Immature natural killer cell (primary cell): ENCODE measurements at regions not wholly inside any gene's neighbourhood (a gene's known extent, or its start where the extent isn't known, plus 50 kb on each side); places are given as distances from the start of the nearest gene placed in this dataset.

Source experiments
- DNase-seq, 3 donors: peaks; one replicate each; pipeline ENCODE4 v3.0.0; 2022; ENCODE audit warnings: mixed read lengths in 1 of 3
- H3K27ac Mint-ChIP-seq, 6 donors: one replicate each; pipeline ENCODE4 v1.8.0; 2020; ENCODE audit warnings: mixed read lengths in 6 of 6, mild to moderate bottlenecking in 5 of 6, inconsistent platforms in 4 of 6, moderate library complexity in 3 of 6
- H3K27me3 Mint-ChIP-seq, 3 donors: one replicate each; pipeline ENCODE4 v1.8.0; 2020 to 2021; ENCODE audit warnings: low read depth in 3 of 3, mild to moderate bottlenecking in 3 of 3, mixed read lengths in 3 of 3, moderate library complexity in 3 of 3, inconsistent platforms in 1 of 3
- H3K36me3 Mint-ChIP-seq, 3 donors: one replicate each; pipeline ENCODE4 v1.8.0; 2020; ENCODE audit warnings: mixed read lengths in 3 of 3, inconsistent platforms in 2 of 3, mild to moderate bottlenecking in 2 of 3
- H3K4me1 Mint-ChIP-seq, 2 donors: one replicate each; pipeline ENCODE4 v1.8.0; 2020; ENCODE audit warnings: inconsistent platforms in 2 of 2, mild to moderate bottlenecking in 2 of 2, mixed read lengths in 2 of 2, moderate library complexity in 1 of 2
- H3K4me3 Mint-ChIP-seq, 5 donors: one replicate each; pipeline ENCODE4 v1.8.0; 2020; ENCODE audit warnings: mild to moderate bottlenecking in 5 of 5, mixed read lengths in 5 of 5, inconsistent platforms in 3 of 5, moderate library complexity in 3 of 5
- H3K9me3 Mint-ChIP-seq, 6 donors: one replicate each; pipeline ENCODE4 v1.8.0; 2020; ENCODE audit warnings: mild to moderate bottlenecking in 6 of 6, mixed read lengths in 6 of 6, inconsistent platforms in 4 of 6, moderate library complexity in 3 of 6

- Mint-ChIP-seq H3K9me3 (peaks cover 8 to 55% (median 32%) of the 10 kb centered on the region in 6 donors), H3K27ac (no peak overlapping the region)
Measured at GRCh38 chr5:30000231-30000630, 1193.3 kb upstream of the CDH6 start.

DNA sequence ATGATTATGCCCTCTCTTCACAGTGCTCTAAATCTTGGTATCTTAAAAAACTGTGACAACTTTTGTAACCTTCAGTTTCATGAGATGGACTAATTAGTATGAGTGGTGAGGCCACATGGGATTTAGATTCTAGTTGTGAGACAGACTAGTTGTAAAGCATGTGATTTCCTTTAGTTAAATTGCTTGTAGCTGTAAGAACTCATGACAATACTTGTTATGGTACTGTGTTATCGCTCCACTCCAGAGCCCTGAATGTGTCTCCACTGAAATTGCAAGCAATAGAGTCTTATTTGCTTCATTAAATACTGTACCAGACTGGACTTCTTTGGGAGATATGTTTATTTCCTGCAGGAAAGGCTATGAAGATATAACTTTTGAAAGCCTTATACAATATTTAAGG, 1198.3 kb upstream of the CDH6 start:
- Mint-ChIP-seq H3K27me3 (peaks cover 0 to 2% (median 0%) of the 10 kb centered on the region in 3 donors), H3K4me3 (no peak overlapping the region), H3K27ac (no peak overlapping the region), H3K36me3 (peaks cover 0 to 3% (median 0%) of the 10 kb centered on the region in 3 donors), H3K4me1 (no peaks in the 10 kb centered on the region), H3K9me3 (peaks cover 6 to 59% (median 28%) of the 10 kb centered on the region in 6 donors)
- DNase-seq = no peak

More at GRCh38 chr5:30000231-30000630, 1193.3 kb upstream of the CDH6 start:
- no peak overlapping the region for H3K4me3 Mint-ChIP-seq
- DNase-seq = no peak
- H3K36me3 Mint-ChIP-seq = peaks cover 0 to 5% (median 0%) of the 10 kb centered on the region in 3 donors
- no peaks in the 10 kb centered on the region for H3K4me1 Mint-ChIP-seq
- H3K27me3 Mint-ChIP-seq = no peaks in the 10 kb centered on the region

DNA sequence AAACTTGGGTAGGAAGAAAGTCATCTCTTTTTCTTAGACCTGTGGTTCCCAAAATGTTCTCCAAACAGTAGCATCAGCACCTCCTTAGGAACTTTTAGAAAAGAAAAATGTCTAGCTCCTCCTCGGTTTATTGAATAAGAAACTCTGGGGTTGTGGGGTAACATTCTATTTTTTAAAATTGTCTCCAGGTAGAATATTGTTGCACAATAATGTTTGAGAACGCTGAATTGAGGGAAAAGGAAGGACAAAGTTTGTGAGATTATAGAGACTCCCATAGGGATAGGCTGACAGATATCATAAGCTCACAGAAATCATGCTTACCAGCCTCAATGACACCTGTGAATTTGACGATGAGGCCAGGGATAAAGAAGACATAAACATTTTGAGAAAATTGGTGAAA, 1199.0 kb upstream of the CDH6 start:
- Mint-ChIP-seq H3K36me3 (no peaks in the 10 kb centered on the region), H3K4me1 (no peaks in the 10 kb centered on the region), H3K4me3 (no peak overlapping the region), H3K27ac (no peak overlapping the region), H3K27me3 (peaks cover 0 to 2% (median 0%) of the 10 kb centered on the region in 3 donors), H3K9me3 (peaks cover 4 to 60% (median 31%) of the 10 kb centered on the region in 6 donors)
- no peak for DNase-seq

DNA sequence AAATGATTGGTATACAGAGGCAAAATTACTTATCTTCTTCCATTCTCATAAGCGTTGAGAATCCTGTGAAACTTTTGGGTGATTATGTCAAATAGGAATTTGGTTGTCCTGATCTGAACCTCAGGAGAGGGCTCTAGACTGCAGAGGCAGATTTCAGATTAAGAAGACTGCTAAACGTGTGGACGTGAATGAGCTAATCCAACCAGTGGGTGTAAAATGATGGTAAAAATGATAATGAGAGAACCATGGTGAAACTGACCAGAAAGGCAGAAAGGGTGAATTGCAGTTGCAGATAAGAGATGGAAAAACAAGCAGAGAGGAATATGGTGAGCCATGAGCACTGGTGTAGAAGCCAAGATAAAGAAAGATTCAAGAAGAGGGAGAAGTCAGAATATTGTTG, 1200.2 kb upstream of the CDH6 start:
- H3K4me1 Mint-ChIP-seq = no peaks in the 10 kb centered on the region
- no peaks in the 10 kb centered on the region for H3K36me3 Mint-ChIP-seq

GRCh38 chr5:29992248-29992647, 1201.2 kb upstream of the CDH6 start:
- peaks cover 9 to 60% (median 31%) of the 10 kb centered on the region in 6 donors for H3K9me3 Mint-ChIP-seq
- peaks cover 0 to 2% (median 0%) of the 10 kb centered on the region in 3 donors for H3K27me3 Mint-ChIP-seq
- DNase-seq = no peak
- no peak overlapping the region for H3K4me3 Mint-ChIP-seq
- no peaks in the 10 kb centered on the region for H3K4me1 Mint-ChIP-seq
- no peaks in the 10 kb centered on the region for H3K36me3 Mint-ChIP-seq
- no peak overlapping the region for H3K27ac Mint-ChIP-seq

More for the DNA sequence above, 1200.2 kb upstream of the CDH6 start:
- Mint-ChIP-seq H3K4me3 (no peak overlapping the region), H3K27ac (no peak overlapping the region), H3K27me3 (peaks cover 0 to 2% (median 0%) of the 10 kb centered on the region in 3 donors), H3K9me3 (peaks cover 6 to 56% (median 29%) of the 10 kb centered on the region in 6 donors)
- DNase-seq = no peak

DNA sequence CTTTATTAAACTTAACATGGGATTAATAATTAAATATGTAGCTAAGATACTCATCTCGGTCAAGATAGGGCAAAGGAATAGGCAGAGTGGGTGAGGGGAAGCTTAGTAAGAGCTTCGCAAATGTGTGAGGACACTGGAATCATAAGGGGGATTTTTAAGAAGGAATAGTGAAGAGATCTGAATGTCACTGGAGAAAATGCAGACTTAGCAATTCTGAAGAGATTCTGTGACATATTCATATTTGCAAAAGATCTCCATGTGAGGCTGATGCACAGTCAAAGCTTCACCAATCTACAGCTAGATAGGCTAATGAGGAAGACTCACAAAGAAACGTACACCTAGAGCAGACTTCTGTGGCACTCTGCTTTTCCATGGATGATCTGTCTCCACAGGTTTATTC, 1202.8 kb upstream of the CDH6 start:
- Mint-ChIP-seq H3K4me1 (no peaks in the 10 kb centered on the region), H3K9me3 (peaks cover 11 to 60% (median 29%) of the 10 kb centered on the region in 6 donors), H3K36me3 (no peaks in the 10 kb centered on the region), H3K4me3 (no peak overlapping the region), H3K27me3 (peaks cover 0 to 2% (median 0%) of the 10 kb centered on the region in 3 donors), H3K27ac (no peak overlapping the region)
- DNase-seq = no peak

GRCh38 chr5:29984156-29984540, 1209.3 kb upstream of the CDH6 start:
- DNase-seq = no peak
- Mint-ChIP-seq H3K4me1 (no peaks in the 10 kb centered on the region), H3K27me3 (no peaks in the 10 kb centered on the region), H3K27ac (no peak overlapping the region), H3K9me3 (peaks cover 18 to 62% (median 33%) of the 10 kb centered on the region in 6 donors), H3K36me3 (no peaks in the 10 kb centered on the region), H3K4me3 (no peak overlapping the region)

GRCh38 chr5:29983528-29984155, 1209.8 kb upstream of the CDH6 start:
- Mint-ChIP-seq H3K27ac (no peak overlapping the region), H3K4me1 (no peaks in the 10 kb centered on the region), H3K9me3 (peaks cover 18 to 66% (median 33%) of the 10 kb centered on the region in 6 donors), H3K4me3 (no peak overlapping the region), H3K27me3 (no peaks in the 10 kb centered on the region), H3K36me3 (no peaks in the 10 kb centered on the region)
- DNase-seq = no peak

DNA sequence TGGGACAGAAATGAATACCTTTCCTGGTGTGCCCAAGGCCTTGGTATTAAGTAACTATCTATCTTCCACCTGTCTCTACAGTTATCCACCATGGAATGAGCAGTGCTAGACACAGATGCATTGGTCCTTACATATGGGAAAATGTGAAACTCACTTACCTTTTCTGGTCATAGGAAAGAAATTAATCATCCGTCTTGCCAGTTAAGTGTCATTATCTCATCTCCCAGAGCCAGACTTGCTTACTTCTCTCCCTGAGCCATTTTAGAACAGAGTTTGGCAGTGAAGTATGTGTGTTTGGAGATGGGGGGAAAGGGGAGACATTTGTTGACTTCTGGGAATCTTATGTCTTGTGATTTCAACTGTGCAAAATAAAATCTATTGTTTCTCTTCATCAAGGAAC, 1211.0 kb upstream of the CDH6 start:
- H3K36me3 Mint-ChIP-seq = no peaks in the 10 kb centered on the region
- no peak overlapping the region for H3K27ac Mint-ChIP-seq
- H3K4me1 Mint-ChIP-seq = no peaks in the 10 kb centered on the region
- H3K9me3 Mint-ChIP-seq = peaks cover 15 to 65% (median 33%) of the 10 kb centered on the region in 6 donors
- H3K27me3 Mint-ChIP-seq = peaks cover 0 to 4% (median 0%) of the 10 kb centered on the region in 3 donors
- no peak for DNase-seq
- no peak overlapping the region for H3K4me3 Mint-ChIP-seq

- no peak for DNase-seq
- no peaks in the 10 kb centered on the region for H3K27me3 Mint-ChIP-seq
- no peak overlapping the region for H3K4me3 Mint-ChIP-seq
- peaks cover 2 to 52% (median 25%) of the 10 kb centered on the region in 6 donors for H3K9me3 Mint-ChIP-seq
- H3K4me1 Mint-ChIP-seq = no peaks in the 10 kb centered on the region
- H3K36me3 Mint-ChIP-seq = peaks cover 0 to 4% (median 0%) of the 10 kb centered on the region in 3 donors
- H3K27ac Mint-ChIP-seq = no peak overlapping the region
Measured at GRCh38 chr5:29972597-29972996, 1220.9 kb upstream of the CDH6 start.

- no peak for DNase-seq
- H3K27ac Mint-ChIP-seq = no peak overlapping the region
- H3K4me1 Mint-ChIP-seq = no peaks in the 10 kb centered on the region
- peaks cover 18 to 81% (median 57%) of the 10 kb centered on the region in 6 donors for H3K9me3 Mint-ChIP-seq
- H3K27me3 Mint-ChIP-seq = peaks cover 0 to 4% (median 0%) of the 10 kb centered on the region in 3 donors
- H3K4me3 Mint-ChIP-seq = no peak overlapping the region
- peaks cover 0 to 8% (median 0%) of the 10 kb centered on the region in 3 donors for H3K36me3 Mint-ChIP-seq
Measured at GRCh38 chr5:29963956-29964355, 1229.5 kb upstream of the CDH6 start.

GRCh38 chr5:29960323-29960722, 1233.2 kb upstream of the CDH6 start:
- no peaks in the 10 kb centered on the region for H3K4me1 Mint-ChIP-seq

DNA sequence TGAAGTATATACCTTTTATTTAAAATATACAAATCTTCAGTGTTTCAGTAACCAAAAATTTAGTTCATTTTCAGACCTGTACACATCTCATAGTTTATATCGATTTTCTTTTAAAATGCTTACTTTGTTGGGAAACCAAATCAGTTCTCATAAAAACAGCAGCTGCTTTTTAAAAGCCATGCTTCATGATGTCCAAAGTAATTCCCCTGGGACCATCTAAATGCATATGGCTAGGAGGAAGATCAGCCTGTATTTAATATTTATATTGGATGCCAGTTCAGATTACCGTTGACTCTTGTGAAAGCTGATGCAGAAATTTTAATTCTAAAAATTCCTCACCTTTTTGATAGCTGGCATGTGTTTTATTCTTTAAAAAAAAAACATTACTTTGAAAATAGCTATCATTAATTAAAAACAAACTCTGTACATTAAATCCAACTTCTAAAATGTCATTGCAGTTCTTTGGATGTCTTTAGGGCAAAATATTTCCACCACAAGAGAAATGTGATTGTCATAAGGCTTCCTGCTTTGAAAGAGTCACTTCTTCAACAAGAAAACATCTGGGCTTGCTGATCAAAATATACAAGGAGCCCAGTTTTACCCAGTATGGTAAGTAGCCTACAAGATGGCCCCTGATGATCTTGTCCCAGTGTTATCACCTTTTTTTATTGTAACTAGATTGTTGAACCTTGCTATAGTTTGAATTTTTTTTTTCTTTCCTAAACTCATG, 1242.9 kb upstream of the CDH6 start:
- no peak overlapping the region for H3K4me3 Mint-ChIP-seq
- no peaks in the 10 kb centered on the region for H3K4me1 Mint-ChIP-seq
- no peak overlapping the region for H3K27ac Mint-ChIP-seq
- no peak for DNase-seq
- H3K27me3 Mint-ChIP-seq = peaks cover 0 to 2% (median 0%) of the 10 kb centered on the region in 3 donors
- peaks cover 2 to 39% (median 15%) of the 10 kb centered on the region in 6 donors for H3K9me3 Mint-ChIP-seq
- no peaks in the 10 kb centered on the region for H3K36me3 Mint-ChIP-seq

More at GRCh38 chr5:29960323-29960722, 1233.2 kb upstream of the CDH6 start:
- Mint-ChIP-seq H3K27me3 (no peaks in the 10 kb centered on the region), H3K27ac (no peak overlapping the region), H3K4me3 (no peak overlapping the region), H3K9me3 (peaks cover 21 to 70% (median 40%) of the 10 kb centered on the region in 6 donors), H3K36me3 (peaks cover 0 to 8% (median 0%) of the 10 kb centered on the region in 3 donors)
- no peak for DNase-seq

GRCh38 chr5:29949301-29949872, 1244.1 kb upstream of the CDH6 start:
- no peaks in the 10 kb centered on the region for H3K4me1 Mint-ChIP-seq
- DNase-seq = no peak
- no peak overlapping the region for H3K27ac Mint-ChIP-seq

More at GRCh38 chr5:29949301-29949872, 1244.1 kb upstream of the CDH6 start:
- Mint-ChIP-seq H3K4me3 (no peak overlapping the region), H3K9me3 (peaks cover 2 to 35% (median 7%) of the 10 kb centered on the region in 6 donors), H3K36me3 (no peaks in the 10 kb centered on the region), H3K27me3 (no peaks in the 10 kb centered on the region)
